ENCODE measurements at regions not wholly inside any gene's neighbourhood (a gene's known extent, or its start where the extent isn't known, plus 50 kb on each side); places are given as distances from the start of the nearest gene placed in this dataset.
A peak's percentile ranks its signal among the peaks of the same experiment; 100 is the strongest.

- DNase-seq, result no peak
Observed at GRCh38 chr4:23654791-23655190, 235.1 kb downstream of the PPARGC1A start.

- DNase-seq, result no peak
Observed at GRCh38 chr4:23648854-23649596, 240.8 kb downstream of the PPARGC1A start.

GRCh38 chr4:23635468-23635867, 254.4 kb downstream of the PPARGC1A start:
- DNase-seq, result no peak

GRCh38 chr4:23631255-23631950, 258.4 kb downstream of the PPARGC1A start:
- peak; percentile 39 for DNase-seq

- no peak for DNase-seq
Observed at GRCh38 chr4:23630110-23630509, 259.7 kb downstream of the PPARGC1A start.

GRCh38 chr4:23629421-23629820, 260.4 kb downstream of the PPARGC1A start:
- DNase-seq, result no peak

GRCh38 chr4:23614284-23614892, 275.5 kb downstream of the PPARGC1A start:
- no peak for DNase-seq

GRCh38 chr4:23613782-23614181, 276.1 kb downstream of the PPARGC1A start:
- DNase-seq, result no peak

GRCh38 chr4:23602720-23603119, 287.1 kb downstream of the PPARGC1A start:
- DNase-seq, result no peak

- DNase-seq, result no peak
Observed at GRCh38 chr4:23594125-23594524, 295.7 kb downstream of the PPARGC1A start.

GRCh38 chr4:23590431-23590830, 299.4 kb downstream of the PPARGC1A start:
- DNase-seq, result no peak

- DNase-seq, result no peak
Observed at GRCh38 chr4:23584024-23584423, 305.8 kb downstream of the PPARGC1A start.

- DNase-seq, result no peak
Observed at GRCh38 chr4:23582671-23583070, 307.2 kb downstream of the PPARGC1A start.

GRCh38 chr4:23579166-23579565, 310.7 kb downstream of the PPARGC1A start:
- DNase-seq, result no peak

GRCh38 chr4:23577398-23577797, 312.4 kb downstream of the PPARGC1A start:
- no peak for DNase-seq

- no peak for DNase-seq
Observed at GRCh38 chr4:23572382-23572781, 317.5 kb downstream of the PPARGC1A start.

GRCh38 chr4:23567338-23567737, 322.5 kb downstream of the PPARGC1A start:
- DNase-seq, result no peak

GRCh38 chr4:23560748-23561147, 329.1 kb downstream of the PPARGC1A start:
- DNase-seq, result no peak

GRCh38 chr4:23558101-23558500, 331.7 kb downstream of the PPARGC1A start:
- DNase-seq, result no peak

- DNase-seq, result no peak
Observed at GRCh38 chr4:23547601-23548000, 342.2 kb downstream of the PPARGC1A start.

- DNase-seq, result no peak
Observed at GRCh38 chr4:23547096-23547495, 342.8 kb downstream of the PPARGC1A start.

GRCh38 chr4:23539969-23540569, 349.8 kb downstream of the PPARGC1A start:
- no peak for DNase-seq

- DNase-seq, result no peak
Observed at GRCh38 chr4:23533859-23534258, 356.0 kb downstream of the PPARGC1A start.

GRCh38 chr4:23516716-23517115, 373.1 kb downstream of the PPARGC1A start:
- DNase-seq, result no peak

Measured in NCI-H345 (cell line).